Stomach (tissue), 8 donors: ENCODE measurements at regions not wholly inside any gene's neighbourhood (a gene's known extent, or its start where the extent isn't known, plus 50 kb on each side); places are given as distances from the start of the nearest gene placed in this dataset.

Experiments
- DNase-seq, 2 donors: peaks; one replicate each; pipeline versions ENCODE4 v3.0.0 to v3.0.0-alpha.2; 2013 to 2019
- H3K27ac ChIP-seq, 5 donors: fragments of 200-600 bp in 4 of 5; sonication (generic) in 4 of 5; one replicate each; pipeline ENCODE4 v1.5.1; 2013 to 2019; ENCODE audit warnings: mild to moderate bottlenecking in 1 of 5, moderate library complexity in 1 of 5
- H3K27me3 ChIP-seq, 3 donors: fragments of 200-600 bp; sonication (generic); one replicate each; pipeline ENCODE4 v1.5.1; 2017 to 2019; ENCODE audit warnings: mixed run types in 1 of 3
- H3K36me3 ChIP-seq, 4 donors: fragments of 200-600 bp; sonication (generic); 1 replicate in 3 of 4; 2 replicates in 1 of 4; pipeline ENCODE4 v1.5.1; 2016 to 2019
- H3K4me1 ChIP-seq, 4 donors: fragments of 200-600 bp; sonication (generic); one replicate each; pipeline ENCODE4 v1.5.1; 2016 to 2019
- H3K4me3 ChIP-seq, 4 donors: fragments of 200-600 bp; sonication (generic) in 3 of 4; one replicate each; pipeline ENCODE4 v1.5.1; 2016 to 2019; ENCODE audit warnings: mild to moderate bottlenecking in 1 of 4
- H3K9me3 ChIP-seq, 4 donors: fragments of 200-600 bp; sonication (generic); one replicate each; pipeline ENCODE4 v1.5.1; 2016 to 2019
- CTCF ChIP-seq, 7 experiments: fragments of 450-650 bp in 4 of 7; fragments of 200-600 bp in 3 of 7; sonication (generic) in 3 of 7; IDR thresholded peaks; one replicate each; pipeline ENCODE4 v1.5.1; 2016 to 2019; ENCODE audit warnings: antibody characterized with exemption in 7 of 7, control low read depth in 2 of 7, mild to moderate bottlenecking in 1 of 7
- EP300 ChIP-seq: sonication (generic); formaldehyde crosslinking; IDR thresholded peaks from one replicate; pipeline ENCODE4 v1.6.1; 2017; ENCODE audit warnings: antibody characterized with exemption
- POLR2A ChIP-seq, 4 donors: fragments of 450-650 bp; IDR thresholded peaks; one replicate each; pipeline ENCODE4 v1.6.1; 2016; ENCODE audit warnings: antibody characterized with exemption in 4 of 4, control low read depth in 2 of 4, mild to moderate bottlenecking in 1 of 4, moderate library complexity in 1 of 4
- POLR2AphosphoS5 ChIP-seq, 3 donors: sonication (generic); formaldehyde crosslinking; IDR thresholded peaks; one replicate each; pipeline ENCODE4 v1.6.1; 2016; ENCODE audit warnings: antibody characterized with exemption in 3 of 3
- WGBS, 5 donors: extraction: QIAGEN DNeasy Blood & Tissue Kit in 3 of 5; methylation state at CpG; one replicate each; pipeline versions ENCODE4 v1.1.5 to v1.1.7; 2013 to 2018; 5-methylcytosine and 5-hydroxymethylcytosine counted together
- intact Hi-C: fragments of 100-400 bp; cut with DNase I; formaldehyde crosslinking; loops from one replicate; pipeline ENCODE4 v1.15.1; 2023; ENCODE audit warnings: low total_unique reads
- donor health status: healthy with polysubstance abuse.
- donor health status: Bipolar disorder and iron deficiency.
- donor health status: healthy.

GRCh38 chr14:55848964-55849363, 269.0 kb downstream of the KTN1 start:
- no peak overlapping the region for H3K4me3 ChIP-seq
- no peak for DNase-seq
- intact Hi-C loops: no loop called here
- no peaks in the 10 kb centered on the region for H3K36me3 ChIP-seq
- H3K4me1 ChIP-seq: peaks cover 0 to 21% (median 2%) of the 10 kb centered on the region in 4 donors
- H3K27me3 ChIP-seq: no peaks in the 10 kb centered on the region
- no peak for TF ChIP-seq EP300
- no peak for TF ChIP-seq POLR2A (IDR thresholded peaks at IDR 0.05)
- no peak for TF ChIP-seq POLR2AphosphoS5 (IDR thresholded peaks at IDR 0.05)
- no peak for TF ChIP-seq CTCF (IDR thresholded peaks at IDR 0.05)
- H3K9me3 ChIP-seq: no peaks in the 10 kb centered on the region
- no peak overlapping the region for H3K27ac ChIP-seq

GRCh38 chr14:55849833-55850232, 268.4 kb upstream of the PELI2 start:
- DNase-seq: no peak
- Histone ChIP-seq H3K4me3 (no peak overlapping the region), H3K9me3 (no peaks in the 10 kb centered on the region), H3K36me3 (no peaks in the 10 kb centered on the region), H3K27ac (no peak overlapping the region), H3K4me1 (peaks cover 0 to 21% (median 2%) of the 10 kb centered on the region in 4 donors), H3K27me3 (no peaks in the 10 kb centered on the region)
- intact Hi-C loops: no loop called here
- TF ChIP-seq CTCF (IDR thresholded peaks at IDR 0.05) (no peak), POLR2AphosphoS5 (IDR thresholded peaks at IDR 0.05) (no peak)
- WGBS, 5 donors: 93 to 96% (median 96%) methylated on average over 2 of the region's 2 CpGs

GRCh38 chr14:55850825-55851241, 267.4 kb upstream of the PELI2 start:
- intact Hi-C loops: no loop called here
- Histone ChIP-seq H3K4me3 (no peak overlapping the region), H3K4me1 (peaks cover 0 to 21% (median 2%) of the 10 kb centered on the region in 4 donors), H3K36me3 (no peaks in the 10 kb centered on the region), H3K27ac (no peak overlapping the region), H3K9me3 (no peaks in the 10 kb centered on the region), H3K27me3 (no peaks in the 10 kb centered on the region)
- 51 to 64% (median 59%) methylated on average over 4 of the region's 4 CpGs for WGBS, 5 donors
- TF ChIP-seq EP300 (no peak), POLR2AphosphoS5 (IDR thresholded peaks at IDR 0.05) (peak in 2 of 3 donors; percentile 44 to 47)
- peak in 1 of 2 donors; percentile 47 for DNase-seq

- DNase-seq: no peak
- Histone ChIP-seq H3K4me3 (no peak overlapping the region), H3K27ac (no peak overlapping the region), H3K36me3 (no peaks in the 10 kb centered on the region), H3K4me1 (peaks cover 0 to 21% (median 2%) of the 10 kb centered on the region in 4 donors), H3K9me3 (no peaks in the 10 kb centered on the region), H3K27me3 (no peaks in the 10 kb centered on the region)
- no peak for TF ChIP-seq POLR2A (IDR thresholded peaks at IDR 0.05)
- TF ChIP-seq CTCF (IDR thresholded peaks at IDR 0.05): no peak
- TF ChIP-seq EP300: no peak
- 64 to 83% (median 75%) methylated on average over 2 of the region's 2 CpGs for WGBS, 5 donors
- intact Hi-C loops: no loop called here
Measured at GRCh38 chr14:55851301-55851700, 266.9 kb upstream of the PELI2 start.

GRCh38 chr14:55851961-55852360, 266.2 kb upstream of the PELI2 start:
- 90 to 96% (median 93%) methylated on average over 2 of the region's 2 CpGs for WGBS, 5 donors
- TF ChIP-seq CTCF (IDR thresholded peaks at IDR 0.05) (no peak), POLR2AphosphoS5 (IDR thresholded peaks at IDR 0.05) (no peak), EP300 (no peak), POLR2A (IDR thresholded peaks at IDR 0.05) (no peak)

More at GRCh38 chr14:55851961-55852360, 266.2 kb upstream of the PELI2 start:
- DNase-seq: no peak
- intact Hi-C loops: no loop called here
- H3K27me3 ChIP-seq: no peaks in the 10 kb centered on the region
- peaks cover 0 to 21% (median 2%) of the 10 kb centered on the region in 4 donors for H3K4me1 ChIP-seq
- no peak overlapping the region for H3K27ac ChIP-seq
- H3K4me3 ChIP-seq: no peak overlapping the region
- H3K36me3 ChIP-seq: no peaks in the 10 kb centered on the region
- no peaks in the 10 kb centered on the region for H3K9me3 ChIP-seq
